Endodermal cell (in vitro differentiated cells): ENCODE measurements at regions not wholly inside any gene's neighbourhood (a gene's known extent, or its start where the extent isn't known, plus 50 kb on each side); places are given as distances from the start of the nearest gene placed in this dataset.
A peak's percentile ranks its signal among the peaks of the same experiment; 100 is the strongest.
"Not testable (repeated sequence)": the region's sequence is repeated elsewhere in the genome, so short reads cannot be mapped to it uniquely, and the experiment has no call there.

Source experiments
- DNase-seq: peaks from one replicate; pipeline ENCODE4 v3.0.0-alpha.2; 2017
- H3K27ac ChIP-seq: 2 replicates; pipeline ENCODE4 v1.5.1; 2013; ENCODE audit warnings: mild to moderate bottlenecking, low read depth, low read length, moderate library complexity
- H3K27me3 ChIP-seq: 2 replicates; pipeline ENCODE4 v1.6.1; 2013; ENCODE audit warnings: mild to moderate bottlenecking, low read length, moderate library complexity; ENCODE audit not compliant: insufficient read depth, control insufficient read depth, poor library complexity, severe bottlenecking
- H3K36me3 ChIP-seq: 2 replicates; pipeline ENCODE4 v1.7.0; 2013; ENCODE audit warnings: mild to moderate bottlenecking, low read length, moderate library complexity; ENCODE audit not compliant: control insufficient read depth, insufficient read depth
- H3K4me1 ChIP-seq: one replicate; pipeline ENCODE4 v1.7.0; 2013; ENCODE audit warnings: low read length; ENCODE audit not compliant: control insufficient read depth, insufficient read depth
- H3K4me3 ChIP-seq: 2 replicates; pipeline ENCODE4 v1.5.1; 2013; ENCODE audit warnings: mild to moderate bottlenecking, low read length, moderate library complexity
- H3K9ac ChIP-seq: 2 replicates; pipeline ENCODE4 v1.6.1; 2013; ENCODE audit warnings: mild to moderate bottlenecking, low read length, moderate library complexity; ENCODE audit not compliant: poor library complexity, severe bottlenecking; ENCODE audit errors: extremely low read depth
- H3K9me3 ChIP-seq: 2 replicates; pipeline ENCODE4 v1.6.1; 2013; ENCODE audit warnings: mild to moderate bottlenecking, low read length, moderate library complexity; ENCODE audit not compliant: control insufficient read depth
- H3K27ac Mint-ChIP-seq: 2 replicates; pipeline ENCODE4 v1.8.0; 2020; ENCODE audit warnings: mixed read lengths
- H3K27me3 Mint-ChIP-seq: 2 replicates; pipeline ENCODE4 v1.8.0; 2021; ENCODE audit warnings: mild to moderate bottlenecking, mixed read lengths; ENCODE audit not compliant: insufficient read depth
- H3K36me3 Mint-ChIP-seq: 2 replicates; pipeline ENCODE4 v1.8.0; 2020; ENCODE audit warnings: low read depth, mixed read lengths
- H3K4me1 Mint-ChIP-seq: 2 replicates; pipeline ENCODE4 v1.8.0; 2020; ENCODE audit warnings: mixed read lengths
- H3K4me3 Mint-ChIP-seq: 2 replicates; pipeline ENCODE4 v1.8.0; 2020; ENCODE audit warnings: mild to moderate bottlenecking, moderate library complexity, mixed read lengths
- H3K9me3 Mint-ChIP-seq: 2 replicates; pipeline ENCODE4 v1.8.0; 2020; ENCODE audit warnings: mild to moderate bottlenecking, mixed read lengths
- CTCF ChIP-seq: fragments of 200-600 bp; sonication (generic); conservative IDR thresholded peaks from 2 replicates; pipeline ENCODE4 v1.5.0; 2021; ENCODE audit warnings: antibody characterized with exemption, mild to moderate bottlenecking
- WGBS, 2 experiments: methylation state at CpG; one replicate each; pipeline versions ENCODE4 v1.1.5 to v1.1.7; 2013; ENCODE audit warnings: missing lambda C conversion rate in 2 of 2, mixed read lengths in 1 of 2; ENCODE audit not compliant: insufficient coverage in 1 of 2, insufficient read length in 1 of 2; 5-methylcytosine and 5-hydroxymethylcytosine counted together

GRCh38 chr18:30787410-30787809, 255.1 kb downstream of the DSC3 start:
- Histone ChIP-seq H3K27ac (no peak overlapping the region), H3K27me3 (no peaks in the 10 kb centered on the region), H3K9me3 (peaks cover 30% of the 10 kb centered on the region), H3K4me3 (no peak overlapping the region), H3K36me3 (no peaks in the 10 kb centered on the region), H3K9ac (no peak overlapping the region), H3K4me1 (no peaks in the 10 kb centered on the region)
- no peak overlapping the region for H3K4me3 Mint-ChIP-seq
- H3K9me3 Mint-ChIP-seq = peaks cover 44% of the 10 kb centered on the region
- H3K36me3 Mint-ChIP-seq = peaks cover 10% of the 10 kb centered on the region
- TF ChIP-seq CTCF = no peak
- H3K4me1 Mint-ChIP-seq = no peaks in the 10 kb centered on the region
- H3K27me3 Mint-ChIP-seq = no peaks in the 10 kb centered on the region
- H3K27ac Mint-ChIP-seq = no peak overlapping the region
- DNase-seq = no peak

DNA sequence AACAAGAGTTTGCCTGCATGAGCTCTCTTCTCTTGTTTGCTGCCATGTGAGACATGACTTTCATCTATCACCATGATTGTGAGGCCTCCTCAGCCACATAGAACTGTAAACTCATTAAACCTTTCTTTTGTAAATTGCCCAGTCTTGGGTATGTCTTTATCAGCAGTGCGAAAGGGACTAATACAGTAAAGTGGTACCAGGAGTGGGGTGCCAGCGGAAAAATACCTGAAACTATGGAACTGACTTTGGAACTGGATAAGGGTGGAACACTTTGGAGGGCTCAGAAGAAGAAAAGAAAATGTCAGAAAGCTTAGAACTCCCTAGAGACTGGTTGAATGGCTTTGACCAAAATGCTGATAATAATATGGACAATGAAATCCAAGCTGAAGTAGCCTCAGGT, 260.9 kb downstream of the DSC3 start:
- Mint-ChIP-seq H3K4me3 (no peak overlapping the region), H3K9me3 (peaks cover 56% of the 10 kb centered on the region), H3K27me3 (peaks cover 2% of the 10 kb centered on the region), H3K4me1 (peaks cover 9% of the 10 kb centered on the region), H3K36me3 (peaks cover 18% of the 10 kb centered on the region), H3K27ac (no peak overlapping the region)
- Histone ChIP-seq H3K9me3 (peaks cover 51% of the 10 kb centered on the region), H3K36me3 (no peaks in the 10 kb centered on the region), H3K4me1 (no peaks in the 10 kb centered on the region), H3K9ac (no peak overlapping the region), H3K4me3 (peak overlapping the region; percentile 45), H3K27ac (no peak overlapping the region), H3K27me3 (no peaks in the 10 kb centered on the region)
- 87 to 100% methylated on average over 2 of the region's 2 CpGs for WGBS, 2 experiments
- TF ChIP-seq CTCF = no peak
- DNase-seq = no peak

DNA sequence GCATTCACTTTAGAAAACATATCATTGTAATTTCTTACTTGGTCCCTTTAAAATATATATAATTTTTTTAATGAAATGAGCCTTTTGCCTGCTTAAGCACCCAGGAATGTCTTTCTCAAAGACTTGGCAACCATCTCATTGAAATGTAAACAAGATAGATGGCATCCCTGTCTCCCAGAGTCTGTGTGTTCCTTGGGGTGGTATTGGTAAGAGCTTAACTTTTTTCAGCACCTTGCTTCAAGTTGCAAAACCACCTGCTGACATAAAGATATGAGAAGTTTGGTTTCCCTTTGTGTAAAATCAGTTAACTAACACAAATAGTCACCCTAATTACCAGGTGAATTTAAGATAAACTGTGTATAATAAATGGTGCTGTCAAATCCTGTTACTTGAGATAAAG, 266.9 kb downstream of the DSC3 start:
- H3K36me3 ChIP-seq = no peaks in the 10 kb centered on the region
- no peaks in the 10 kb centered on the region for H3K27me3 ChIP-seq
- H3K4me1 ChIP-seq = peaks cover 3% of the 10 kb centered on the region
- Mint-ChIP-seq H3K36me3 (peaks cover 23% of the 10 kb centered on the region), H3K4me3 (no peak overlapping the region), H3K27me3 (no peaks in the 10 kb centered on the region), H3K9me3 (peaks cover 54% of the 10 kb centered on the region), H3K4me1 (peaks cover 26% of the 10 kb centered on the region), H3K27ac (no peak overlapping the region)
- H3K4me3 ChIP-seq = peak overlapping the region; percentile 48
- H3K9ac ChIP-seq = no peak overlapping the region
- DNase-seq = no peak
- no peak overlapping the region for H3K27ac ChIP-seq
- TF ChIP-seq CTCF = no peak
- peaks cover 54% of the 10 kb centered on the region for H3K9me3 ChIP-seq

GRCh38 chr18:30772170-30772569, 270.4 kb downstream of the DSC3 start:
- H3K36me3 Mint-ChIP-seq = peaks cover 47% of the 10 kb centered on the region
- not testable (repeated sequence) for H3K36me3 ChIP-seq, H3K27ac ChIP-seq, H3K27me3 ChIP-seq, H3K27ac Mint-ChIP-seq, DNase-seq, H3K27me3 Mint-ChIP-seq, H3K9ac ChIP-seq, H3K4me1 ChIP-seq, H3K4me3 Mint-ChIP-seq
- peaks cover 63% of the 10 kb centered on the region for H3K9me3 ChIP-seq
- peaks cover 20% of the 10 kb centered on the region for H3K4me1 Mint-ChIP-seq
- H3K4me3 ChIP-seq = peak overlapping the region; percentile 61
- peaks cover 73% of the 10 kb centered on the region for H3K9me3 Mint-ChIP-seq
- WGBS, 2 experiments = 82 to 91% methylated on average over 4 of the region's 4 CpGs
